ENCODE measurements at regions not wholly inside any gene's neighbourhood (a gene's known extent, or its start where the extent isn't known, plus 50 kb on each side); places are given as distances from the start of the nearest gene placed in this dataset.
"Not testable (repeated sequence)": the region's sequence is repeated elsewhere in the genome, so short reads cannot be mapped to it uniquely, and the experiment has no call there.

- no peak overlapping the region for H3K4me3 Mint-ChIP-seq
- H3K4me1 Mint-ChIP-seq (ENCODE audit: low read depth) = no peaks in the 10 kb centered on the region
- no peak overlapping the region for H3K27ac Mint-ChIP-seq
- no peak for DNase-seq (ENCODE audit: low spot score)
- H3K36me3 Mint-ChIP-seq (ENCODE audit: low read depth) = no peaks in the 10 kb centered on the region
- H3K27me3 Mint-ChIP-seq (ENCODE audit: low read depth) = no peaks in the 10 kb centered on the region
- H3K9me3 Mint-ChIP-seq = no peaks in the 10 kb centered on the region
These were observed 164.5 kb upstream of the E2F7 start for GRCh38 chr12:77229640-77230442.

GRCh38 chr12:77228376-77228775 lies 163.0 kb upstream of the E2F7 start:
- Mint-ChIP-seq H3K4me3 (no peak overlapping the region), H3K9me3 (no peaks in the 10 kb centered on the region), H3K36me3 (ENCODE audit: low read depth) (no peaks in the 10 kb centered on the region), H3K27ac (no peak overlapping the region), H3K4me1 (ENCODE audit: low read depth) (no peaks in the 10 kb centered on the region), H3K27me3 (ENCODE audit: low read depth) (no peaks in the 10 kb centered on the region)
- no peak for DNase-seq (ENCODE audit: low spot score)

- no peaks in the 10 kb centered on the region for H3K27me3 Mint-ChIP-seq (ENCODE audit: low read depth)
- DNase-seq (ENCODE audit: low spot score) = no peak
- no peaks in the 10 kb centered on the region for H3K36me3 Mint-ChIP-seq (ENCODE audit: low read depth)
- no peak overlapping the region for H3K27ac Mint-ChIP-seq
- H3K9me3 Mint-ChIP-seq = no peaks in the 10 kb centered on the region
- H3K4me3 Mint-ChIP-seq = no peak overlapping the region
- no peaks in the 10 kb centered on the region for H3K4me1 Mint-ChIP-seq (ENCODE audit: low read depth)
These were observed 161.0 kb upstream of the E2F7 start for GRCh38 chr12:77226368-77226767.

GRCh38 chr12:77225373-77225772 lies 160.0 kb upstream of the E2F7 start:
- H3K36me3 Mint-ChIP-seq (ENCODE audit: low read depth) = no peaks in the 10 kb centered on the region
- no peaks in the 10 kb centered on the region for H3K4me1 Mint-ChIP-seq (ENCODE audit: low read depth)
- H3K27me3 Mint-ChIP-seq (ENCODE audit: low read depth) = no peaks in the 10 kb centered on the region
- no peak overlapping the region for H3K27ac Mint-ChIP-seq
- H3K9me3 Mint-ChIP-seq = no peaks in the 10 kb centered on the region
- no peak for DNase-seq (ENCODE audit: low spot score)
- no peak overlapping the region for H3K4me3 Mint-ChIP-seq

- Mint-ChIP-seq H3K9me3 (no peaks in the 10 kb centered on the region), H3K27me3 (ENCODE audit: low read depth) (no peaks in the 10 kb centered on the region), H3K36me3 (ENCODE audit: low read depth) (no peaks in the 10 kb centered on the region), H3K27ac (no peak overlapping the region), H3K4me3 (no peak overlapping the region), H3K4me1 (ENCODE audit: low read depth) (no peaks in the 10 kb centered on the region)
- no peak for DNase-seq (ENCODE audit: low spot score)
These were observed 159.0 kb upstream of the E2F7 start for GRCh38 chr12:77224346-77224745.

- Mint-ChIP-seq H3K36me3 (ENCODE audit: low read depth) (no peaks in the 10 kb centered on the region), H3K4me3 (no peak overlapping the region), H3K4me1 (ENCODE audit: low read depth) (no peaks in the 10 kb centered on the region), H3K27ac (no peak overlapping the region), H3K9me3 (no peaks in the 10 kb centered on the region), H3K27me3 (ENCODE audit: low read depth) (no peaks in the 10 kb centered on the region)
- no peak for DNase-seq (ENCODE audit: low spot score)
These were observed 157.0 kb upstream of the E2F7 start for GRCh38 chr12:77222336-77222735.

GRCh38 chr12:77220586-77220985 lies 155.2 kb upstream of the E2F7 start:
- no peak overlapping the region for H3K27ac Mint-ChIP-seq
- no peaks in the 10 kb centered on the region for H3K9me3 Mint-ChIP-seq
- no peaks in the 10 kb centered on the region for H3K4me1 Mint-ChIP-seq (ENCODE audit: low read depth)
- H3K36me3 Mint-ChIP-seq (ENCODE audit: low read depth) = no peaks in the 10 kb centered on the region
- H3K27me3 Mint-ChIP-seq (ENCODE audit: low read depth) = no peaks in the 10 kb centered on the region
- DNase-seq (ENCODE audit: low spot score) = no peak
- no peak overlapping the region for H3K4me3 Mint-ChIP-seq

GRCh38 chr12:77218278-77218677 lies 152.9 kb upstream of the E2F7 start:
- H3K27me3 Mint-ChIP-seq (ENCODE audit: low read depth) = no peaks in the 10 kb centered on the region
- H3K36me3 Mint-ChIP-seq (ENCODE audit: low read depth) = no peaks in the 10 kb centered on the region
- H3K4me1 Mint-ChIP-seq (ENCODE audit: low read depth) = no peaks in the 10 kb centered on the region
- DNase-seq (ENCODE audit: low spot score) = no peak
- H3K4me3 Mint-ChIP-seq = no peak overlapping the region
- no peak overlapping the region for H3K27ac Mint-ChIP-seq
- H3K9me3 Mint-ChIP-seq = no peaks in the 10 kb centered on the region

- not testable (repeated sequence) for H3K4me1 Mint-ChIP-seq (ENCODE audit: low read depth); H3K36me3 Mint-ChIP-seq (ENCODE audit: low read depth); H3K4me3 Mint-ChIP-seq; H3K27me3 Mint-ChIP-seq (ENCODE audit: low read depth); H3K9me3 Mint-ChIP-seq; H3K27ac Mint-ChIP-seq; DNase-seq (ENCODE audit: low spot score)
These were observed 150.8 kb upstream of the E2F7 start for GRCh38 chr12:77216136-77216535.

- DNase-seq (ENCODE audit: low spot score) = no peak
- H3K4me3 Mint-ChIP-seq = no peak overlapping the region
- no peak overlapping the region for H3K27ac Mint-ChIP-seq
- H3K9me3 Mint-ChIP-seq = peaks cover 15% of the 10 kb centered on the region
- no peaks in the 10 kb centered on the region for H3K36me3 Mint-ChIP-seq (ENCODE audit: low read depth)
- no peaks in the 10 kb centered on the region for H3K4me1 Mint-ChIP-seq (ENCODE audit: low read depth)
- H3K27me3 Mint-ChIP-seq (ENCODE audit: low read depth) = no peaks in the 10 kb centered on the region
These were observed 148.8 kb upstream of the E2F7 start for GRCh38 chr12:77214136-77214535.

- DNase-seq (ENCODE audit: low spot score) = no peak
- H3K36me3 Mint-ChIP-seq (ENCODE audit: low read depth) = no peaks in the 10 kb centered on the region
- no peaks in the 10 kb centered on the region for H3K27me3 Mint-ChIP-seq (ENCODE audit: low read depth)
- H3K27ac Mint-ChIP-seq = no peak overlapping the region
- peaks cover 15% of the 10 kb centered on the region for H3K9me3 Mint-ChIP-seq
- no peaks in the 10 kb centered on the region for H3K4me1 Mint-ChIP-seq (ENCODE audit: low read depth)
- no peak overlapping the region for H3K4me3 Mint-ChIP-seq
These were observed 147.9 kb upstream of the E2F7 start for GRCh38 chr12:77213319-77213718.

- H3K4me1 Mint-ChIP-seq (ENCODE audit: low read depth) = no peaks in the 10 kb centered on the region
- no peak overlapping the region for H3K4me3 Mint-ChIP-seq
- H3K9me3 Mint-ChIP-seq = peaks cover 15% of the 10 kb centered on the region
- no peaks in the 10 kb centered on the region for H3K36me3 Mint-ChIP-seq (ENCODE audit: low read depth)
- no peak overlapping the region for H3K27ac Mint-ChIP-seq
- no peak for DNase-seq (ENCODE audit: low spot score)
- H3K27me3 Mint-ChIP-seq (ENCODE audit: low read depth) = no peaks in the 10 kb centered on the region
These were observed 145.4 kb upstream of the E2F7 start for GRCh38 chr12:77210724-77211123.

- H3K4me3 Mint-ChIP-seq = no peak overlapping the region
- no peak for DNase-seq (ENCODE audit: low spot score)
- H3K36me3 Mint-ChIP-seq (ENCODE audit: low read depth) = no peaks in the 10 kb centered on the region
- H3K27me3 Mint-ChIP-seq (ENCODE audit: low read depth) = no peaks in the 10 kb centered on the region
- no peak overlapping the region for H3K27ac Mint-ChIP-seq
- H3K4me1 Mint-ChIP-seq (ENCODE audit: low read depth) = no peaks in the 10 kb centered on the region
- no peaks in the 10 kb centered on the region for H3K9me3 Mint-ChIP-seq
These were observed 138.7 kb upstream of the E2F7 start for GRCh38 chr12:77204083-77204482.

- Mint-ChIP-seq H3K27ac (no peak overlapping the region), H3K4me3 (no peak overlapping the region), H3K9me3 (no peaks in the 10 kb centered on the region), H3K27me3 (ENCODE audit: low read depth) (no peaks in the 10 kb centered on the region), H3K4me1 (ENCODE audit: low read depth) (no peaks in the 10 kb centered on the region), H3K36me3 (ENCODE audit: low read depth) (no peaks in the 10 kb centered on the region)
- DNase-seq (ENCODE audit: low spot score) = no peak
These were observed 137.2 kb upstream of the E2F7 start for GRCh38 chr12:77202457-77203060.
